ENCODE measurements at regions not wholly inside any gene's neighbourhood (a gene's known extent, or its start where the extent isn't known, plus 50 kb on each side); places are given as distances from the start of the nearest gene placed in this dataset.

DNA sequence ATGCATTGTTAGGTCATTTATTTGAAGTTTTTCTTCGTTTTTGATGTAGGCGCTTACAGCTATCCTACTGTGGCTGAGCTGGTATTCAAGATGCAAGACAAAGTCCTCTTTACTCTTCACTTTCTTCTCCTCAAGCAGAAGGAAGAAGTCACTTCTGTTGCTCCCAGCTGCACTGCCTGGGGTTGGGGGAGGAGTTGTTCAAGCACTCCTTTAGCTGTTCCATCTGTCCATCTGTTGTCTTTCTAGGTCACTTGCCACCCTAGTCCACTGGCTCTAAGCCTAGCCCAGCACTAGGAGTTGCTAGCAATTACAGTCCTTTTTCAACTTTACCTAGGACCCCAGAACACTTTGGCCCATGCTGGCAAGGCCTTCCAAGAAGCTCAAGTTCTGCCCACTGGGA lies 200.6 kb upstream of the RBMS1 start:
- TF ChIP-seq, protein P1, sequence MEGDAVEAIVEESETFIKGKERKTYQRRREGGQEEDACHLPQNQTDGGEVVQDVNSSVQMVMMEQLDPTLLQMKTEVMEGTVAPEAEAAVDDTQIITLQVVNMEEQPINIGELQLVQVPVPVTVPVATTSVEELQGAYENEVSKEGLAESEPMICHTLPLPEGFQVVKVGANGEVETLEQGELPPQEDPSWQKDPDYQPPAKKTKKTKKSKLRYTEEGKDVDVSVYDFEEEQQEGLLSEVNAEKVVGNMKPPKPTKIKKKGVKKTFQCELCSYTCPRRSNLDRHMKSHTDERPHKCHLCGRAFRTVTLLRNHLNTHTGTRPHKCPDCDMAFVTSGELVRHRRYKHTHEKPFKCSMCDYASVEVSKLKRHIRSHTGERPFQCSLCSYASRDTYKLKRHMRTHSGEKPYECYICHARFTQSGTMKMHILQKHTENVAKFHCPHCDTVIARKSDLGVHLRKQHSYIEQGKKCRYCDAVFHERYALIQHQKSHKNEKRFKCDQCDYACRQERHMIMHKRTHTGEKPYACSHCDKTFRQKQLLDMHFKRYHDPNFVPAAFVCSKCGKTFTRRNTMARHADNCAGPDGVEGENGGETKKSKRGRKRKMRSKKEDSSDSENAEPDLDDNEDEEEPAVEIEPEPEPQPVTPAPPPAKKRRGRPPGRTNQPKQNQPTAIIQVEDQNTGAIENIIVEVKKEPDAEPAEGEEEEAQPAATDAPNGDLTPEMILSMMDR (IDR thresholded peaks at IDR 0.05; ENCODE audit: low read length): no peak
- TF ChIP-seq EZH2 (IDR thresholded peaks at IDR 0.05; ENCODE audit: borderline replicate concordance, low read length): no peak
